ENCODE measurements at regions not wholly inside any gene's neighbourhood (a gene's known extent, or its start where the extent isn't known, plus 50 kb on each side); places are given as distances from the start of the nearest gene placed in this dataset.

GRCh38 chr12:124097701-124098100 is 124.7 kb downstream of the ZNF664 start (continued):
- TF ChIP-seq PRDM10 (IDR thresholded peaks at IDR 0.05; ENCODE audit: partially characterized antibody) (no peak), FOXA1 (IDR thresholded peaks at IDR 0.05; ENCODE audit: borderline replicate concordance) (no peak)

- Histone ChIP-seq H3K9me3 (replicated peaks; ENCODE audit: control insufficient read depth, insufficient read depth, low read depth, low read length) (no peaks in the 10 kb centered on the region; the same call in 1 of the 2 replicates), H3K4me1 (replicated peaks in 1 of 2; ENCODE audit: control insufficient read depth in 2 of 2, insufficient read depth in 2 of 2, low read length in 2 of 2) (no peaks in the 10 kb centered on the region; a peak in 1 of 5 replicates), H3K9ac (ENCODE audit: insufficient read depth in 1 of 2, low read depth in 2 of 2, low read length in 2 of 2) (no peak overlapping the region), H4K20me1 (replicated peaks; ENCODE audit: control insufficient read depth, insufficient read depth, low read length) (no peaks in the 10 kb centered on the region), H3K36me3 (ENCODE audit: control insufficient read depth, insufficient read depth, low read length) (no peaks in the 10 kb centered on the region), H3K4me3 (no peak overlapping the region), H3K27me3 (ENCODE audit: control insufficient read depth in 2 of 2, insufficient read depth in 2 of 2, low read length in 2 of 2) (peaks cover 42 to 62% of the 10 kb centered on the region in 2 experiments), H2AFZ (ENCODE audit: low read depth, low read length) (no peak overlapping the region), H3K79me2 (ENCODE audit: control insufficient read depth, insufficient read depth, low read length) (no peaks in the 10 kb centered on the region), H3K9me1 (ENCODE audit: control insufficient read depth, insufficient read depth, low read length) (peaks cover 3% of the 10 kb centered on the region), H3K4me2 (ENCODE audit: insufficient read depth, low read length) (no peak overlapping the region), H3K27ac (ENCODE audit: extremely low read depth, low read depth, low read length) (no peak overlapping the region)
- CTCF ChIA-PET (ENCODE audit: low intra/inter-chr PET ratio), result no interaction called here
- ATAC-seq, result no peak
- intact Hi-C loops (cut with micrococcal nuclease), result no loop called here
- no peak for DNase-seq (ENCODE audit: extremely low read depth in 1 of 4, low spot score in 3 of 4)
- FAIRE-seq, result no peak
- no peak for TF ChIP-seq RAD51 (IDR thresholded peaks at IDR 0.05; ENCODE audit: borderline replicate concordance, low read depth)
- TF ChIP-seq ZNF316 (IDR thresholded peaks at IDR 0.05), result peak; percentile 51; the same call in 1 of the 2 replicates
- peak; percentile 36; the same call in 1 of the 2 replicates for TF ChIP-seq MAFF (IDR thresholded peaks at IDR 0.05; ENCODE audit: low read length)
- no peak for TF ChIP-seq SNAPC5 (CRISPR knock-in tag; IDR thresholded peaks at IDR 0.05)
- TF ChIP-seq MAFK (IDR thresholded peaks at IDR 0.05; ENCODE audit: low read length), result 0 out of 2 replicates have a peak, but pooled peaks have one; percentile 4
- TF ChIP-seq NFXL1 (CRISPR knock-in tag; IDR thresholded peaks at IDR 0.05), result no peak
- peak; percentile 38 for TF ChIP-seq MAFG (tag; conservative IDR thresholded peaks at IDR 0.05)
- POLR2A ChIA-PET, result no interaction called here
- in situ Hi-C loops (cut with MboI), result no loop called here
- 3% methylated on average over 13 of the region's 14 CpGs for WGBS (ENCODE audit: insufficient coverage, low coverage, missing lambda C conversion rate)
- BruUV-seq (replicated peaks), result no TSS peak
These were observed 125.2 kb downstream of the ZNF664 start for GRCh38 chr12:124098101-124098757.
